Activated T-helper 9 cell treated with anti-CD3 and anti-CD28 coated beads, Interleukin-2, amount 50 U/mL, for 16 hours (primary cell): ENCODE measurements at regions not wholly inside any gene's neighbourhood (a gene's known extent, or its start where the extent isn't known, plus 50 kb on each side); places are given as distances from the start of the nearest gene placed in this dataset.
"Not testable (repeated sequence)": the region's sequence is repeated elsewhere in the genome, so short reads cannot be mapped to it uniquely, and the experiment has no call there.

Experiments used
- DNase-seq: peaks from one replicate; pipeline ENCODE4 v3.0.0-alpha.2; 2020; ENCODE audit warnings: low read depth

DNA sequence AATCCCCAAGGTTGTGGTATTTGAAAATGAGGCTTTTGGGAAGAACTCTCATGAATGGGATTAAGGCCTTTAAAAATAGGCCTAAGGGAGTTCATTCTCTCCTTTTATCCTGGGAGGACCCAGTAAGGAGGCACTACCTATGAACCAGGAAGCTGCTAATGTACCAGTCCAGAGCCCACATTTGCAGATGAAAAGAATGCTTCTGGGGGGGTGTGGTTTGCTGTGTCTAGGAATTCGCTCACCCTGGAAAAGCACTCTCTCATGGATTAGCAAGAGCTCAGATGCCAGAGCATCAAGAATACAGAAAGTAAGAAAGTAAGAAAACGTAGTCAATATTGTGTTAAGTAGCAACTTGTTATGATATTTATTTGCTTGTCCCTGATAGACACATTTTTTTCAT is 785.7 kb upstream of the GYPC start:
- DNase-seq = no peak

DNA sequence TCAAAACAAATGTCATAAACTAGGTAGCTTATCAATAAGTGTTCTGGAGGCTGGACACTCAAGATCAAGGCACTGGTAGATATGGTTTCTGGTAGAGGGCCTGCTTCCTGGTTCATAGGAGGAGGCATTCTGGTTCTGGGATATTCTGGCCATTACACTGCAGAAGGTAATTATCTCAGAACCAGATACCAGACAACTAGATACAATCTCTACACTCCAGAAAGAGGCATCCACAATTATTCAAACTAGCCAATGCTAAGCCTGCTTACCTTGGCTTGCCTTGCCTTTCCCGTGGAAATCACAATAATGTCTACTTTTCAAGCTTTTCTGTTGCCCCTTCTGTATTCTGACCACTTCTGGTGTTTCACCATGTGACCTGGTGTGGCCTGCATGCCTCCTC is 785.2 kb upstream of the GYPC start:
- no peak for DNase-seq

DNA sequence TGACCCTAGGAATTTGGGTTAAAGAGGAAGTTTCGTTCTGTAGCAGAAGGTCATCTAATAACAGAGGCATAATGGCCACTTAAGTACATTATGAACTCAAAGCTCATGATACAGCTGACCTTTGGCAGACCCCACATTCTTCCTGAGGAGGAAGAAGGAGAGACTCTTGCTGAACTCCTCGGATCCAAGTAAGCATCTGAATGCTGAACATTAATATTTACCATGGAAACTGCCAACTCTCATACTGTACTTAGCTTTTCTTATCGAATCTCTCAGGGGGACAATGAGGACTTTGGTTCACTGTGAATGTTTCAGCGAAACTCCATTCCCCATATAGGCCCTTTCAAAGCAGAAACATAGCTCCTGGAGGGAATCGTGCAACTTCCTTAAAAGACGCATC is 781.4 kb upstream of the GYPC start:
- no peak for DNase-seq

DNA sequence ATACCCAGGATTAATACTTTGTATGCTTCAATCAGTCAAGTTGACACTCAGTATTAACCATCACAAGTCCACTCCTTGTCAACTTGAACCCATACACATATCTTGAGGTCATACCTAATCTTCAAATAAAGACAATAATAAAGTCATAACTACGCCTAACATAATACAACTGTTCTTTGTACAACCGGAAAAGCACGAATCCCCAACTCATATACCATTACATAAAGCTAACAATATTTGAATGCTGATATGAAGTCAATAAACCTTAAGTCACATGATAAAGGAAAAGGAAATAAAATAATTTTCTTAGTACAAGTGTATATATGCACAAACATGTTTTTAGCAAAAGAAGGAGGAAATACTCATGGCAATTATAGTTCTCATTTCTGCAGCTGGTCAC is 770.6 kb upstream of the GYPC start:
- no peak for DNase-seq

DNA sequence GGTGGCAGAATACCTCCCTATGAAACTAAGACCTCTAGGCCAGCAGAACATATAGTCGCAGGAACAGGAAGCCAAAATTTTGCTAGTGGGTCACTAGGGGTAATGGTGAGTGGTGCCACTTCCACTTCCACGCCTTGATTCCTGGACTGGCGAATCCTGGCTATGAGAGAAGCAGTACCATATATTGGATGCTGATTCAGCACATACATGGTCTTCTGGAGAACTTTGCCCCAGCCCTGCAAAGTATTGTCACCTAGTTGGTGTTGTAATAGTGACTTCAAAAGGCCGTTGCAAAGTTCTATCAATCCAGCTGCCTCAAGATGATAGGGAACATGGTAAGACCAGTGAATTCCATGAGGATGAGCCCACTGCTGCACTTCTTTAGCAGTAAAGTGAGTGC is 769.8 kb upstream of the GYPC start:
- no peak for DNase-seq

DNA sequence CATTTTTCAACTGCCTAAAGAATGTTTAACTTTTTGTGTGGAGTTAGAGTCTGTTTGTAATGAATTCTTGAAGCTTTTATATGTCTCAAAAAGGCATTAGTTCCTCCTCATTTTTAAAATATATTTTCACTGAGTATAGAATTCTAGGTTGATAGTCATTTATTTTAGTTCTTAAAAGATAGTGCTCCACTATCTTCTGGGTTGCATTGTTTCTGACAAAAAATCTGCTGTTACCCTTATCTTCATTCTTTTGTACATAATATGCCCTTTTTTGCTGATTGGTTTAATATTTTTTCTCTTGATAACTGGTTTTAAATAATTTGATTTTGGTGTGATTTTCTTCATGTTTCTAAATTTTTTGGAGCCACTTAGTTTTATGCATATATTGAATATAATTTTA is 754.7 kb upstream of the GYPC start:
- no peak for DNase-seq

DNA sequence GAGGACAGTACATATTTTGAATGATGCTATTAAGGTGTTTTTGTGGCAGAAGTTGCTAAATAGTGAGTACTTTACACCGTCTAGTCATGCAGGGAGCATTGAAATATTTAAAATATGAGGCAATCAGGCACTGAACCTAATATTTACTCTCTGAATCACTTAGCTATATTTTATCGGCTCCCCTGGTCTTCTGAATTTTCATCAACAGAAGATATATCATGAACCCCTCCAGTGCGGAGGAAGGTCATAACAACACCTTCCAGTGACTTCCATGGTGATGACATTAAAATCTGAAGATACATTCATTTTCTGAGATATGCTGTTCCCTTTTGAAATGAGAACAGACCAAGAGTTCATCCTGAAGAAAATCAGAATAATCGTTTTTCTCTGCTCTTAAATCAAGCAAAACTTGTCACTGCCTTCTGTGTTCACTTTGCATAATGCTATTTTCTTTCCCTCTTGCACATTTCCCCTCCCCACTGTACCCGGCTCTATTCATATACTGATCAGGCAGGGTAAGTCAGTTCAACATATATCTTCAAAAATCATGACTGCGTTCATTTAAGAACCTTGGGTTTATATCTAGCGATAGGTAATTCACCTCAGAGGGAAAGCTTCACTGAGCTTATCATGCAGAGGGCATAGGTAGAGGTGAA is 729.9 kb upstream of the GYPC start:
- DNase-seq = no peak

DNA sequence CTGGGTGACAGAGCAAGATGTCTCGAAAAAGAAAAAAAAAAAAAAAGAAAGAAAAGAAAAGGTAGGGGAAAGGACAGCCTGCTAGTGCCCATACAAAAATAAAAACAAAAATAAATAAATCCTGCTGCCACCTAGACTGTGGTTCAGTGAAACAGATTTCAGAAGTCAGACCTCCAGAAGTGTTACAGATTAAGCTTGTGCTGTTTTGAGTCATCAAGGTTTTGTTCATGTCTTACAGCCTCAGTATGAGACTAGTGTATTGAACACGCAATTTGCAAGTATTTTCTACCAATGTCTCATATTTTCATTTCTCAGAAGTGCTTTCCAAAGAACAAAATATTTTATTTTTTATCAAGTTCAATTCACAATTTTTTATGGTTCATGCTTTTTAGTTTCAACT is 720.4 kb upstream of the GYPC start:
- DNase-seq = no peak

DNA sequence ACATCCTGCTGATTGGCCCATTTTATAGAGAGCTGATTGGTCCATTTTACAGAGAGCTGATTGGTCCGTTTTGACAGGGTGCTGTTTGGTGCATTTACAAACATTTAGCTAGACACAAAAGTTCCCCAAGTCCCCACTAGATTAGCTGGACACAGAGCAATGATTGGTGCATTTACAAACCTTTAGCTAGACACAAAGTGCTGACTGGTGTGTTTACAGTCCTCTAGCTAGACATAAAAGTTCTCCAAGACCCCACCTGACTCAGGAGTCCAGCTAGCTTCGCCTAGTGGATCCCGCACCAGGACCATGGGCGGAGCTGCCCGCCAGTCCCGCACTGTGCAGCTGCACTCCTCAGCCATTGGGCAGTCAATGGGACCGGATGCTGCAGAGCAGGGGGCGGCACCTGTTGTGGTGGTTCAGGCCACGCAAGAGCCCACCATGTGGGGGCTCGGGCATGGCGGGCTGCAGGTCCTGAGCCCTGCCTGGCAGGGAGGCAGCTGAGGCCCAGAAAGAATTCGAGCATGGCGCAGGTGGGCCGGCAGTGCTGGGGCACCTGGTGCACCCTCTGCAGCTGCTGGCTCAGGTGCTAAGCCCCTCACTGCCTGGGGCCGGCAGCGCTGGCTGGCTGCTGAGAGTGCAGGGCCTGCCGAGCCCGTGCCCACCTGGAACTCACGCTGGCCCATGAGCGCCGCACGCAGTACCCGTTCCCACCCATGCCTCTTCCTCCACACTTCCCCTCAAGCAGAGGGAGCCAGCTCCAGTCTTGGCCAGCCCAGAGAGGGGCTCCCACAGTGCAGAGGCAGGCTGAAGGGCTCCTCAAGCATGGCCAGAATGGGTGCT is 713.2 kb upstream of the GYPC start:
- DNase-seq = no peak

DNA sequence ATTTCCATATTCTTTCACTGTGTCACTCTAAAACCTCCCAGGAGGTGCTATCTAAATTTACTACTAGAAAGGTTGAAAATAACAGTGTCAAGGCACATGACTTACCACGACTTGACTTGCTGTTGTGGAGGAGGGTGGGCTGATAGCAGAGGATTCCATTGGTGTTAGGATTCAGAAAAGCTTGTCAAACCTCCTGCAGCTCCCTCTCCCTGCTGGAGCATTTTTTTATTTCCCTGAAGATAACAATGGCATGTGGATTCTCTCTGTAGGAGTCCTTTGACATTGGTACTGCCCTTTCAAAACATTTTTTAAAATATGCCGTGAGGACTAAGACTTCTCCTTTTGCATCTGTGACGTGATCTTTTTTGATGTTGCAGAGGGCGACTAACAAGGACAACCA is 696.9 kb upstream of the GYPC start:
- no peak for DNase-seq

DNA sequence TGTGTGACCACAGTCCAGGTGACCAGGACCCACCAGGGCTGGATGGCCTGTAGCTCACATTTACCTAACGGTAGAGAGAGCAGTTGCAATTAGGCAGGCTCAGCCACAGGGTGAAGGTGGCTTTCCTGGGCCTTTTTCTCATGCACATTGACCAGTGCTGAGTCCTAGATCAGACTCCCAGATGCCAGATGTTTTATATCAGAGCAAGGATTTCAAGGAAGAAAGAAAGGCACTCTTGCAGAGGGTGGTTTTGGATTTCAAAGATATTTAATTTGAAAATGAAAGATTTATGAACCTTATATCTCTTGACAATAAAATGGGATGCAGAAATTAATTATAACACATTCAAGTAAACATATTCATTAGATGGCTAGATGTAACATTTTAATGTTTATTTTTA is 694.2 kb upstream of the GYPC start:
- DNase-seq = no peak

DNA sequence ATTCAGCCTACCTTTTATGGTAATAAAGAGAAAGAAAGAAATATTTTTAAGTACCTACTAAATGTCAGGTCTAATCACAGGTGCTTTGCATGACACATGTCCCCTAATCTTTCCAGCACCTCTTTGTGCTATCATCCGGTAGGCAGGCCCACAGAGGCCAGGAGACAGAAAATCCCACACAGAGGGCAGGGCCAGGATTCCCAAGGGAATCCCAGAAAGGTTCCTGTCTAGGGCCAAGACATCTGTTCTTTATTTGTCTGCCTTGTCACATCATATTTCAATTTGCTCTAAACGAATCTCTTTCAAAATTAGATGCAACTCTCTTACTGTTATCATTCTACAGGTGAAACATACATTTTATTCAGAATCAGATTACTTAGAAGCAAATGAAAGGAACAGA is 676.1 kb upstream of the GYPC start:
- no peak for DNase-seq

DNA sequence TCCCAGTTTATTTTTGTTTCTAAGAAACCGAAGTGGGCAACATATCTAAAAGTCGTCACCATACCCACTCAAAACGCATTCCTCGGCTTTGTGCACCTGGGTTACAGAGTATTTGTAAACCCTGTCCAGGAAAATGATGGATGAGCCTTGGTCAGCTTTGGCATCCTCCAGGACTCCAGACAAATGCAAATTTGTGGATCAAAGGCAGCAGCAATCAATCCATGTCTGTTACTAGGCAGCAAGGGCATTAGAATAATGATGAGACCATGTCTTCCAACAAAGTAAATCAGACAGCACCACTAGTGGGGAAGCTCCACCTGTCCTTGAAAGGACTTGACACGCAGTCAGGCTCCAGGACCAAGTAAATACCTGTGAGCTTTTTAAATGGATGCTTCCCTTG is 672.6 kb upstream of the GYPC start:
- DNase-seq = no peak

DNA sequence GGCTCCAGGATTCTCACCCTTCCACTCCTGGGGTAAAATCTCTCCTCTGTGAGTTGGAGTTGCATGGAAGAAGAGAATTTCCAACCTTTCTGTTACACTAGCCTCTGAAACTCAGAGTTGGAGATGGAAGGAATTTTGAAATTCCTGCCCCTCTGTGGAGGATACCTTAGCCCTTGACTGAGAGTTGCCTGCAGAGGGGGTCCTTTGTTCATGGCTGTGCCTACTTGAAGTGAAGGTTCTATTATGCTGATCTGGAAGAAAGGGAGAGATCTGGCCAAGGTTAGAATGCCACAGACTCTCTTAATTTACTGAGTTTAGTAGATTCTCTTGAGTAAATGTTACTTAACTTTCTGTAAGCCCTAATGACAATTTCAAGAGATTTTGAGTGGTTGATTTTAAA is 626.6 kb upstream of the GYPC start:
- DNase-seq = no peak

DNA sequence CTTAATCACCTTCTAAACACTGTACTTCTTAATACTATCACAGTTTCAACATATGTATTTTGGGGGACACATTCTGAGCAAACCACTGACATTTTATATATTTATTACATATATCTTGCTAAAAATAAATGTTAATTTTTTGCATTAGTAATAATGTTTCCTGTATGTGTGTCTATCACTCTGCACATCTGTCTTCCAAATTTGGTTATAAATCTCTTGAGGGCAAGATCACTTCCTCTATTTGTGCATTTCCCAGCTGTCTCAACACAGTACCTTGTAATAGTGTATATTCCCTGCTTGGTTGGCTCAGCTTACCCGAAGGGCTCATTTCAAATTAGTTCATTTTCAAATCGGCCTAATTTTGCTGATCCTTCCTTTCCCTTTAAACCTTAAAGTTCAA is 617.1 kb upstream of the GYPC start:
- DNase-seq = no peak

DNA sequence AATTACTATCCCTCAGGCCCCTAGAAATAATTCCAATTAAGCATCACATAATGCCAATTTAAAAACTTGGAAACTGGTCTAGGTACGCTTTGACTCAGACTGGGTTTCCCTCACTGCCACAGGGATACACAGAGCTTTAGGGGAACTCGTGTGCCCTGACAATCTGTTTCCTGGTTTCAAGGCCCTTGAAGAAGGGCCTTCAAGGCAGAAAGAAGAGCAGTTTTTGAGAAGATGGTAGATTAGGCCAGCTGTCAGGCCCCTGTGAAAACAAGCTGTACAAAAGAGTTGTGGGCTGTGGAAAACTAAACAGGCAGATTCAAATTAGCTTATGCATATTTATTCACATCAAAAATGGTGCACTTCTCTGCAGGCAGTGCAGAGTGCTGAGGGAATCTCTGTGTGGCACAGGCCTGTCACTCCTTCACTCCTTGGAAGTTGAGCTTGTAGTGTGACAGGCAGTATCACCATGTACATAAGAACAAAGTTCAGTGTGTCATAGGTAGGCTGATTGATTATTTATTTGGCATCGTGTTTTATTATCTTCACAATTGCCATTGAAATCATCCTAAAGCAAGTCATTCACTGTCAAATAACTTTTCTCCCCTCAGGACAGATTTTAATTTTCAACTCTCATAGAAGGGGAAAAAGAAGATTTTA is 614.4 kb upstream of the GYPC start:
- DNase-seq = no peak

DNA sequence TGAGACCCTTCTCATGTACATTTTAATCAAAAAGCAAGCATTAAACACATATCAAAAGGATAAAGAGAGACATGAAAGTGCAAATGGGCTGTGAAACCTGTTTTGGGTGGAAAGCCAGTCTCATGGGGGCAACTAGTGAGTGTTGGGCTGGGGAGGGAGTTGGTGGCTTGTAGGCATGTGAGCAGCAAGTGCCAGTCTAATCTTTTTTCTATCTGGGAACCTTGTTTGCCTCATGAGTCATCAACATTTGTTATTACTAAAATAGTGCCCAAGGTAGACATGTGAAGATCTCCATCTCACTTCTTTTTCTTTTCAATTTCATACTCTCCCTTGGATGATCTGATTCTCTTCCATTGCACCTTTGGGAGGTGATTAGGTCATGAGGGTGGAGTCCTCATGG is 613.9 kb upstream of the GYPC start:
- DNase-seq = no peak

DNA sequence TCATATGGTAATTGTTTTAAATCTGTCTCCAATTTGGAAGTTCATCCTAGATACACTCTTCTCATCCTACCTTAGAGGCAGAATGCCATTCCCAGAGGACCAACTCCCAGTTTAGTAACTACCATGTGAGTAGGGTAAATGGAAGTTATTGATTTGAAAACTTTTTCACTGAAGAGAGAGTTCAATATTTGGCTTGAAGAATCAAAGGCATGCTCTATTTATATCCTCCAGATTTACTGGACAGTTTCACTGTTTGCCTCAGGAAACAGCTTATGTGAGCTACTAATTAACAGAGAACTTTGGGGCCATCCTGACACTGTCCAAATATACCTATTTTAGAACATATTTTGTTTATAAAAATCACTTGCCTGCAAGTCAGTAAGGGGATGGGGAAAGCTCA is 607.2 kb upstream of the GYPC start:
- DNase-seq = no peak

DNA sequence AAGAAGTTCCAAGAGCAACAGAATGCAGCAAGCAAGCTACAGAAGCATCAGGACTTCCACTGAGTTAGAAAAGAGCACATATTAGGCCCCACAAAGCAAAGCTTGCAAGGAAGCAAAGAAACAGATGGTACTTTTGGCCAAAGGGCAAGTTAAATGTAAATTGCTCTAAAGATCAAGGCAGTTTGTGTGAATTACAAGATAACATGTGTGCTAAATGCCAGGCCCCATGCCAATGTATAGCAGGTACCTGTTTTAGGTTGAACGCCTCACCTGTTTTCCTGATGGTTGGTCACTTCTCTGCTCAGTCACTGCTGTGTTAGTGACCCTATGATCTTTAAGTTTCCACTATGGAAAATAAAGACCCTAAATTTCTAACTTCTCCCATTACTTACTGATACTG is 606.5 kb upstream of the GYPC start:
- DNase-seq = no peak

DNA sequence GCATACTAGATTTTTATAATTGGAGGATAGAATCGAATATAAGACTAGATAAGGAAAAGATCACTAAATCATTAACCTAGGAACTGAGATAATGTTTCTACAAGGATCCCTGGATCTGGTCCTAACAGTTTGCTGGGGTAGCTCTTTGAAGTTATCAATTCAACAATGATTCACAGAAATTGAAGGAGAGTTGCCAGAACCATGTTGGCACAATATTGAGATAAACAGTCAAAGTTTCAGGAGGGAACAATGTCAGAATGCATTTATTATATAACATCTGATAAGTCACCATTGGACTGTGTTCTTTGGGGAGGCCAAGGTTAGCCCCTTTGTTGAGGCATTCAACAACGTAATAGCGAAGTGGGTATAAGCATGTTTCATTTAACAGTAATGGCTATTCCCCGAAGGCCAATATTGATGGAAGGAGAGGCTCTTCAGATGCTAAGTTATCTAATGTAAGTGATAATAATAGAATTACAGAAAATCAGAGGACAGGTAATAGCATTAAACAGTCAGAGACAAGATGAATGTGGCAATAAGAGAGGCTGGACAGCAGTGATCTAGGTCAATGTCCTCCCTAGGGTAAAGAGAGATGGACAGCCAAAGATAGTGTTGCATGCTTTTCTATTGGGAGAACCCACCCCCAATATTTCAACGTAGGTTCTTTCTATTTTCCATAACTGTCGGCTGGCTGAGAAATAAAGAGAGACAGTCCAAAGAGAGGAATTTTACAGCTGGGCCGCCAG is 604.8 kb upstream of the GYPC start:
- no peak for DNase-seq

DNA sequence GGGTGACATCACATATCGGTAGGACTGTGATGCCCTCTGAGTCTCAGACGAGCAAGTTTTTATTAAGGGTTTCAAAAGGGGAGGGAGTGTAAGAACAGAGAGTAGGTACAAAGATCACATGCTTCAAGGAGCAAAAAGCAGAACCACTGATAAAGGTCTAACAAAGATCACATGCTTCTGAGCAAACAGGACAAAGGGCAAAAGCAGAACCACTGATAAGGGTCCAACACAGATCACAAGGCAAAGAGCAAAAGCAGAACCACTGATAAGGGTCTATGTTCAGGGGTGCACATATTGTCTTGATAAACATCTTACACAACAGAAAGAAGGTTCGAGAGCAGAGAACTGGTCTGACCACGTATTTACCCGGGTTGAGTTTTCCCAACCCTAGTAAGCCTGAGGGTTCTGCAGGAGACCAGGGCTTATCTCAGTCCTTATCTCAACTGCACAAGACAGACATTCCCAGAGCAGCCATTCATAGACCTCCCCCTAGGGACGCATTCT is 604.2 kb upstream of the GYPC start:
- not testable (repeated sequence) for DNase-seq

DNA sequence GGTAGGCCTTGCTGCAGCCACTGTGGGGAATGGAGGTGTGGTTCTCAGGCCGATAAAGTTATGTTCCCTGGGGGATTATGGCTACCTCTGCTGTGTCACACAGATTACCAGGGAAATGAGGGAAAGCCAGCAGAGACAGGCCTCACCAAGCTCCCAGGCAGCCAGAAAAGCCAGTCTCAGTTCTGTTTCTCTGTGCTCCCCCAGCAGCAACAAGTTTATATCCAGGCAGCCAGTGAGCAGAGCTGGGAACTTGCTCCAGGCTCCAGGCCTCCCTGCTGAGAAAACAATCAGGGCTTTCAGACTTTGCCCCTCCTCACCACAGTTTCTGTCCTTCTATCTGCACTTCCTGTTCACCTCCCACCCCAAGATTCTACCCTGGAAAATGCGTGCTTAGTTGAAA is 596.6 kb upstream of the GYPC start:
- DNase-seq = no peak
